GM12878 (cell line): ENCODE measurements at regions not wholly inside any gene's neighbourhood (a gene's known extent, or its start where the extent isn't known, plus 50 kb on each side); places are given as distances from the start of the nearest gene placed in this dataset.

Source experiments
- ATAC-seq: fragments of 200-7000 bp; cut with Tn5 transposase; 3 replicates; pipeline ENCODE4 v1.9.1; 2020; ENCODE audit warnings: mild to moderate bottlenecking, moderate library complexity
- BruUV-seq: library from RNA; stranded (reverse); fragments of 400-500 nt; replicated peaks from 2 replicates; lab custom pipeline; 2021; lab: Mats Ljungman, UMichigan
- CTCF ChIA-PET: fragments of 300-600 bp; sonication (Branson Sonifier 250); formaldehyde crosslinking; extraction: SDS; loops from one replicate; lab custom pipeline; 2021; ENCODE audit warnings: inconsistent platforms; lab: Yijun Ruan, JAX
- POLR2A ChIA-PET: fragments of 350-600 bp; formaldehyde crosslinking; extraction: SDS; loops from one replicate; lab custom pipeline; 2021; ENCODE audit warnings: inconsistent platforms; lab: Charles Lee
- RAD21 ChIA-PET: fragments of 300-600 bp; sonication (Branson Sonifier 250); formaldehyde crosslinking; loops from one replicate; lab custom pipeline; 2023; ENCODE audit warnings: antibody characterized with exemption; ENCODE audit not compliant: unreplicated experiment; lab: Charles Lee
- SMC1A ChIA-PET: fragments of 300-600 bp; sonication (Branson Sonifier 250); formaldehyde crosslinking; loops from one replicate; lab custom pipeline; 2023; ENCODE audit not compliant: unreplicated experiment, uncharacterized antibody; lab: Charles Lee
- DNase-seq: peaks from one replicate; pipeline ENCODE4 v3.0.0-alpha.2; 2011; ENCODE audit warnings: low read depth, low spot score
- FAIRE-seq: peaks from 3 replicates; lab custom pipeline; 2011; peaks lifted over from hg19 to GRCh38; lab: Jason Lieb, UNC
- H2AFZ ChIP-seq: 2 replicates; pipeline ENCODE4 v1.6.0; 2011; ENCODE audit warnings: low read depth, low read length, control low read depth; ENCODE audit not compliant: control insufficient read depth
- H3K27ac ChIP-seq: 2 replicates; pipeline ENCODE4 v1.5.1; 2011; ENCODE audit warnings: control low read depth; ENCODE audit not compliant: control insufficient read depth, insufficient read depth
- H3K27me3 ChIP-seq, 2 experiments: replicated peaks in 1 of 2; 2 replicates each; pipeline versions ENCODE4 v1.6.0 to v1.6.1; 2011; ENCODE audit warnings: low read length in 1 of 2; ENCODE audit not compliant: control insufficient read depth in 2 of 2, insufficient read depth in 2 of 2
- H3K36me3 ChIP-seq, 2 experiments: 2 replicates each; pipeline ENCODE4 v1.5.1; 2011; ENCODE audit warnings: low read length in 1 of 2; ENCODE audit not compliant: control insufficient read depth in 2 of 2, insufficient read depth in 2 of 2
- H3K4me1 ChIP-seq: 2 replicates; pipeline ENCODE4 v1.6.1; 2011; ENCODE audit warnings: mild to moderate bottlenecking, low read length, moderate library complexity, mixed read lengths; ENCODE audit not compliant: control insufficient read depth, insufficient read depth
- H3K4me2 ChIP-seq: 2 replicates; pipeline ENCODE4 v1.6.0; 2011; ENCODE audit warnings: control low read depth; ENCODE audit not compliant: control insufficient read depth, insufficient read depth
- H3K4me3 ChIP-seq: fragments of 200-600 bp; sonication (generic); 2 replicates; pipeline ENCODE4 v1.5.1; 2016
- H3K79me2 ChIP-seq: 2 replicates; pipeline ENCODE4 v1.6.0; 2011; ENCODE audit warnings: low read length; ENCODE audit not compliant: control insufficient read depth, insufficient read depth
- H3K9ac ChIP-seq: 2 replicates; pipeline ENCODE4 v1.8.0; 2011; ENCODE audit warnings: low read length, control low read depth, mixed read lengths; ENCODE audit not compliant: control insufficient read depth, insufficient read depth
- H3K9me3 ChIP-seq: replicated peaks from 3 replicates; pipeline ENCODE4 v1.5.1; 2011; ENCODE audit warnings: mild to moderate bottlenecking, low read length; ENCODE audit not compliant: control insufficient read depth, insufficient read depth
- H4K20me1 ChIP-seq: 2 replicates; pipeline ENCODE4 v1.6.0; 2011; ENCODE audit not compliant: control insufficient read depth, insufficient read depth
- BCL3 ChIP-seq: IDR thresholded peaks from 2 replicates; pipeline ENCODE4 v1.6.1; 2011; ENCODE audit warnings: borderline replicate concordance, low read depth, mild to moderate bottlenecking, moderate library complexity, low read length; ENCODE audit not compliant: insufficient read depth, poor library complexity, severe bottlenecking
- CBFB ChIP-seq: IDR thresholded peaks from 2 replicates; pipeline ENCODE4 v1.6.1; 2016; ENCODE audit warnings: antibody characterized with exemption, low read depth
- GABPA ChIP-seq: IDR thresholded peaks from 2 replicates; pipeline ENCODE4 v1.6.1; 2014; ENCODE audit warnings: antibody characterized with exemption, low read depth, mild to moderate bottlenecking, inconsistent platforms
- JUNB ChIP-seq: IDR thresholded peaks from 2 replicates; pipeline ENCODE4 v1.6.1; 2016; ENCODE audit warnings: antibody characterized with exemption, mild to moderate bottlenecking
- MXI1 ChIP-seq: fragments of 150-350 bp; IDR thresholded peaks from 2 replicates; pipeline ENCODE4 v1.6.1; 2011; ENCODE audit warnings: low read depth, mild to moderate bottlenecking, inconsistent platforms, low read length, improper control_type of control experiment
- NFYA ChIP-seq: IDR thresholded peaks from 2 replicates; pipeline ENCODE4 v1.6.1; 2011; ENCODE audit warnings: low read depth, mild to moderate bottlenecking, low read length, improper control_type of control experiment, borderline replicate concordance
- NFYB ChIP-seq: IDR thresholded peaks from 2 replicates; pipeline ENCODE4 v1.6.1; 2011; ENCODE audit warnings: low read depth, mild to moderate bottlenecking, low read length, improper control_type of control experiment, moderate library complexity; ENCODE audit not compliant: insufficient read depth
- RAD21 ChIP-seq: IDR thresholded peaks from 2 replicates; pipeline ENCODE4 v1.6.1; 2011; ENCODE audit warnings: mild to moderate bottlenecking, low read depth, low read length, moderate library complexity; ENCODE audit not compliant: insufficient read depth
- SP1 ChIP-seq: IDR thresholded peaks from one replicate; pipeline ENCODE4 v1.6.1; 2011; ENCODE audit warnings: low read depth, low read length
- SRF ChIP-seq, 2 experiments: IDR thresholded peaks; 2 replicates each; pipeline ENCODE4 v1.6.1; 2011; ENCODE audit warnings: low read depth in 2 of 2, low read length in 2 of 2, mild to moderate bottlenecking in 1 of 2, moderate library complexity in 1 of 2
- SUPT20H ChIP-seq: IDR thresholded peaks from 2 replicates; pipeline ENCODE4 v1.6.1; 2011; ENCODE audit warnings: low read depth, mild to moderate bottlenecking, low read length, moderate library complexity, borderline replicate concordance; ENCODE audit not compliant: control insufficient read depth
- SUZ12 ChIP-seq: fragments of 200-600 bp; sonication (generic); IDR thresholded peaks from one replicate; pipeline ENCODE4 v1.6.1; 2018; ENCODE audit warnings: antibody characterized with exemption, mild to moderate bottlenecking; ENCODE audit not compliant: unreplicated experiment
- USF1 ChIP-seq: IDR thresholded peaks from 2 replicates; pipeline ENCODE4 v1.6.1; 2011; ENCODE audit warnings: borderline replicate concordance, low read depth, mild to moderate bottlenecking, moderate library complexity, mixed read lengths, low read length; ENCODE audit not compliant: insufficient read depth; ENCODE audit errors: extremely low read length
- ZSCAN29 ChIP-seq: fragments of 450-650 bp; IDR thresholded peaks from 2 replicates; pipeline ENCODE4 v1.6.1; 2017; ENCODE audit warnings: mild to moderate bottlenecking, moderate library complexity
- WGBS: methylation state at CpG from one replicate; pipeline ENCODE4 v1.1.6; 2016; ENCODE audit warnings: low lambda C conversion rate; ENCODE audit not compliant: insufficient replicate concordance, insufficient coverage; ENCODE audit errors: missing lambda C conversion rate; 5-methylcytosine and 5-hydroxymethylcytosine counted together
- in situ Hi-C: fragments of 300-500 bp; cut with MboI; formaldehyde crosslinking; loops from 9 replicates; pipeline ENCODE4 v1.14.3; 2018; ENCODE audit warnings: mixed read lengths
- intact Hi-C: fragments of 100-400 bp; cut with micrococcal nuclease; formaldehyde crosslinking; loops from one replicate; pipeline ENCODE4 v1.14.2; 2022; ENCODE audit not compliant: unreplicated experiment
- TF ChIP-seq, protein P1 (sequence below): fragments of 450-650 bp; IDR thresholded peaks from 2 replicates; pipeline ENCODE4 v1.6.1; 2017; ENCODE audit warnings: low read depth, mild to moderate bottlenecking, moderate library complexity
- TF ChIP-seq, protein P2 (sequence below): IDR thresholded peaks from 2 replicates; pipeline ENCODE4 v1.6.1; 2012; ENCODE audit warnings: low read length, inconsistent platforms
- TF ChIP-seq, protein P3 (sequence below): fragments of 150-350 bp; IDR thresholded peaks from 2 replicates; pipeline ENCODE4 v1.6.1; 2014; ENCODE audit warnings: mild to moderate bottlenecking, low read depth, low read length

DNA sequence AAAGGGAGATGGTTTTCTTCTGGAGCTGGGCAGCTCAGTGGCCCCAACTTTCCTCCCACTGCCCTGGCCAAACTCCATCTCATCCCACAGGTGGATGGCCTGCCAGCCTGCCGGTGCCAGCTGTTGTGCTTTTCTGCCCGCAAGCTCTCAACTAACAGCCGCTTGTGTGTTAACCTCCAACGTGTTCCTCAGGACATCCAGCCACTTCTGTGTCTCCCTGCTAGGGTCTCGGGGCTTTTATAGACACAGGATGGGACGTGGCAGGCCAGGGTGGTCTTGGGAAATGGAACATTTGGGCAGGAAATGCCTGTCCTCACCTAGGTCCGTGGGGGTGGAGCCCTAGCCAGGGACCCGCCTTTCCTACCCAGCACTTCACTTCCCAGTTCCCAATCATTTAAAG, 171.1 kb upstream of the RGS17 start:
- in situ Hi-C loops = no loop called here
- Histone ChIP-seq H3K9ac (no peak overlapping the region), H3K4me2 (no peak overlapping the region), H3K36me3 (no peaks in the 10 kb centered on the region), H3K4me3 (no peak overlapping the region), H2AFZ (no peak overlapping the region), H3K79me2 (no peaks in the 10 kb centered on the region), H3K4me1 (no peaks in the 10 kb centered on the region), H3K27me3 (no peaks in the 10 kb centered on the region; a peak in 1 of 4 replicates), H4K20me1 (no peaks in the 10 kb centered on the region), H3K9me3 (no peaks in the 10 kb centered on the region), H3K27ac (no peak overlapping the region)
- POLR2A ChIA-PET = no interaction called here
- 17% methylated on average over 8 of the region's 8 CpGs for WGBS
- no peak for TF ChIP-seq NFYA
- no peak for TF ChIP-seq USF1
- no peak for TF ChIP-seq ZSCAN29
- TF ChIP-seq, protein P1, sequence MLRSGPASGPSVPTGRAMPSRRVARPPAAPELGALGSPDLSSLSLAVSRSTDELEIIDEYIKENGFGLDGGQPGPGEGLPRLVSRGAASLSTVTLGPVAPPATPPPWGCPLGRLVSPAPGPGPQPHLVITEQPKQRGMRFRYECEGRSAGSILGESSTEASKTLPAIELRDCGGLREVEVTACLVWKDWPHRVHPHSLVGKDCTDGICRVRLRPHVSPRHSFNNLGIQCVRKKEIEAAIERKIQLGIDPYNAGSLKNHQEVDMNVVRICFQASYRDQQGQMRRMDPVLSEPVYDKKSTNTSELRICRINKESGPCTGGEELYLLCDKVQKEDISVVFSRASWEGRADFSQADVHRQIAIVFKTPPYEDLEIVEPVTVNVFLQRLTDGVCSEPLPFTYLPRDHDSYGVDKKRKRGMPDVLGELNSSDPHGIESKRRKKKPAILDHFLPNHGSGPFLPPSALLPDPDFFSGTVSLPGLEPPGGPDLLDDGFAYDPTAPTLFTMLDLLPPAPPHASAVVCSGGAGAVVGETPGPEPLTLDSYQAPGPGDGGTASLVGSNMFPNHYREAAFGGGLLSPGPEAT = no peak
- no peak for TF ChIP-seq SP1
- TF ChIP-seq SUPT20H = no peak
- no peak for TF ChIP-seq BCL3
- TF ChIP-seq GABPA = no peak
- TF ChIP-seq RAD21 = no peak
- TF ChIP-seq CBFB = no peak
- TF ChIP-seq SUZ12 = no peak
- TF ChIP-seq, protein P2, sequence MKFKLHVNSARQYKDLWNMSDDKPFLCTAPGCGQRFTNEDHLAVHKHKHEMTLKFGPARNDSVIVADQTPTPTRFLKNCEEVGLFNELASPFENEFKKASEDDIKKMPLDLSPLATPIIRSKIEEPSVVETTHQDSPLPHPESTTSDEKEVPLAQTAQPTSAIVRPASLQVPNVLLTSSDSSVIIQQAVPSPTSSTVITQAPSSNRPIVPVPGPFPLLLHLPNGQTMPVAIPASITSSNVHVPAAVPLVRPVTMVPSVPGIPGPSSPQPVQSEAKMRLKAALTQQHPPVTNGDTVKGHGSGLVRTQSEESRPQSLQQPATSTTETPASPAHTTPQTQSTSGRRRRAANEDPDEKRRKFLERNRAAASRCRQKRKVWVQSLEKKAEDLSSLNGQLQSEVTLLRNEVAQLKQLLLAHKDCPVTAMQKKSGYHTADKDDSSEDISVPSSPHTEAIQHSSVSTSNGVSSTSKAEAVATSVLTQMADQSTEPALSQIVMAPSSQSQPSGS = no peak
- no peak for TF ChIP-seq NFYB
- TF ChIP-seq MXI1 = no peak
- no peak for TF ChIP-seq SRF (IDR thresholded peaks at IDR 0.05; ENCODE audit: low read depth in 2 of 2, low read length in 2 of 2)
- TF ChIP-seq, protein P3, sequence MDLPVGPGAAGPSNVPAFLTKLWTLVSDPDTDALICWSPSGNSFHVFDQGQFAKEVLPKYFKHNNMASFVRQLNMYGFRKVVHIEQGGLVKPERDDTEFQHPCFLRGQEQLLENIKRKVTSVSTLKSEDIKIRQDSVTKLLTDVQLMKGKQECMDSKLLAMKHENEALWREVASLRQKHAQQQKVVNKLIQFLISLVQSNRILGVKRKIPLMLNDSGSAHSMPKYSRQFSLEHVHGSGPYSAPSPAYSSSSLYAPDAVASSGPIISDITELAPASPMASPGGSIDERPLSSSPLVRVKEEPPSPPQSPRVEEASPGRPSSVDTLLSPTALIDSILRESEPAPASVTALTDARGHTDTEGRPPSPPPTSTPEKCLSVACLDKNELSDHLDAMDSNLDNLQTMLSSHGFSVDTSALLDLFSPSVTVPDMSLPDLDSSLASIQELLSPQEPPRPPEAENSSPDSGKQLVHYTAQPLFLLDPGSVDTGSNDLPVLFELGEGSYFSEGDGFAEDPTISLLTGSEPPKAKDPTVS = no peak
- TF ChIP-seq JUNB = no peak
- DNase-seq (no peak), FAIRE-seq (no peak), ATAC-seq (no peak)
- intact Hi-C loops = no loop called here
- CTCF ChIA-PET = interaction anchor here (0.8 kb wide), 1 partner anchor 11 kb away, joined by 3 read pairs; no protein-coding TSS in a partner anchor
- RAD21 ChIA-PET = no interaction called here
- no TSS peak for BruUV-seq
- SMC1A ChIA-PET = interaction anchor here (1.4 kb wide), 1 partner anchor 10 kb away, joined by 3 read pairs; no protein-coding TSS in a partner anchor
